NCI-H2107 treated with DMSO at 0.1 percent for 48 hours (cell line): ENCODE measurements at regions not wholly inside any gene's neighbourhood (a gene's known extent, or its start where the extent isn't known, plus 50 kb on each side); places are given as distances from the start of the nearest gene placed in this dataset.

Experiments
- DNase-seq: peaks from one replicate; lab custom pipeline; 2025; ENCODE audit not compliant: unreplicated experiment; lab: John Stamatoyannopoulos, UW

DNA sequence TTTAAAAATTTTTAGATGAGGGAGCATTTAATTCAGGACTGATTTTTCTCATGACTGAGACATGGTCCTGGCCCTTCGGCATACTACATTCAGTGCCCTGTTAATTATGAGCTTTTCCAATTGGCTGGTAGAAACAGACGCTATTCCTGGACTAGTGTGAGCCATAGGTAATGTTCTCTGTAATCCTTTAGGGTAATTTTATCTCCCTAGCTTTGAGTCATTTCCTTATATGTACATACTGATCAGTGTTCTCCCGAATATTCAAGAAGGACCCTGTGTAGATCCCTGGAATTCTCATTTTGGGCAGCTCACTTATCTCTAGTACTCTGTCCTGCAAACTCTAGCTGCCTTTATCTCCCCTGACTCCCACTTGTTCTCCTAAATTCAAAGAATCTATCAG, 92.6 kb upstream of the NPY start:
- no peak for DNase-seq

DNA sequence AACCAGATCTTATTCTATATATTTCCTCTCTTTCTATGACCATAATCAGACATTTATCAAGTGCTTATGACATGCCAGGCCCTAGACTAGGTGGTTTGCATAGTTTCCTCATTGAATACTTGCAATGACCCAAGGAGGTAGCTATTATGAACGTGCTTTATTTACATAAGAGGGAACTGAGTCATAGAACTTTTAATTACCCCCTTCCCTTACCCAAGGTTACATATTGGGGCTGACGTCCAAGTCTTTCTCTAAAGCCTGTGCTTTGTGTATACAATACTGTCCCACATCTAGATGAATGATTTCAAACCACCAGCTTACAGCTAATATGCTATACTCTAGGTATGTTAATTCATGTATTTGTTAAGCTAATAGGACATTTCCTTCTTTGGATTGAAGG, 91.9 kb upstream of the NPY start:
- no peak for DNase-seq

DNA sequence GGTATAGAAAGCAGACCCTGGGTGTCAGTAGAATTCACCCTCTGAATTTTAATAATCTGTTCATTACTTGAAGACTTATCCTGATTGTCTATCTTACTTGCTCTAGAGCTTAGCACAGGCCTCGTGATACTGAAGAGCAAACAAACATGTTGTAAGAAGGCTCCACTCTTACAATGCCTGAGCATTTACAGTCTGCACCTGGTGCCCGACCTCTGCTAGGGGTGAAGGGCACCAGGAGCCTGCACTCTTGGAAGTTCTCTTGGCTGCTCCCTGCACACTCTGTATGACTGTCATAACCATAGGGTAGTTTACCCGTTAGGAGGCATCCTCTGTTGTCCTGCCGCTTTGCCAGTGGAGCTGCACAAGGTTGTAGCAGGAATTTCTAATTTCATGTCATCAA, 91.3 kb upstream of the NPY start:
- DNase-seq = no peak

DNA sequence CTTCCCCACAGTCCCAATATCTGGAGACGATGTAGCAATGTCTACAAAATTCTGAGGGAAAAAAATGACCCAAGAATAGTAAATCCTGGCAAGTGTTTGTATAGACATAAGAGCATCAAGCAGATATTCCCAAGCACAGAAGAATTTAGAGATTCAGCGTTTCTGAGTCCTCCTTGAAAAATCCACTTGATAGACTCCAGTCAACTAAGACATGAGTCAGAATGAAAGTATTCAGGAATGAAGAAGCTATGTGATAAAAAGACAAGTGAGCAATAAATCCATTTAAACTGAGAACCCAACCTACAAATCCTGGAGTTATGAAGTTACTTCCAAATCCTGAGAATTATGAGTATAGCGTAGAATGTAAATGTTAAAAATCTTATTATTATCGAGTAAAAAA, 86.1 kb upstream of the NPY start:
- DNase-seq = no peak

DNA sequence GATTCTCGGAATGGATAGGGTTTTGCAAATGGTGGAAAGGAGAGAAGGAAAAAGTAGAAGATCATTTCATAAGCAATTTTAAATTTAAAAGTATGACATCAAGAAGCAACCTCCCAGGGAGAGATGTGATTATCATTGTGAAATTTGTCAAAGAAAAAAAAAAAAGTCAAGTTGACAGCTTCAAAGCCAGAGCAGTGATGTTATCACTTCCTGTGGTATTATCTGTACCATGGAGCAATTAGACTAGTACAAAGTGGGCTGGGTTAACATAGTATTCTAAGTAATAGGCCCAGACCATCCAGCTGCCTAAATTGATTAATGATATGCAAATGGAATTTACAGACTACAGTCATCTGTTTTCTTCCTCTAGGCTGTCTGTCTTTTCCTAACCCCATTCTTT, 84.0 kb upstream of the NPY start:
- DNase-seq = no peak

DNA sequence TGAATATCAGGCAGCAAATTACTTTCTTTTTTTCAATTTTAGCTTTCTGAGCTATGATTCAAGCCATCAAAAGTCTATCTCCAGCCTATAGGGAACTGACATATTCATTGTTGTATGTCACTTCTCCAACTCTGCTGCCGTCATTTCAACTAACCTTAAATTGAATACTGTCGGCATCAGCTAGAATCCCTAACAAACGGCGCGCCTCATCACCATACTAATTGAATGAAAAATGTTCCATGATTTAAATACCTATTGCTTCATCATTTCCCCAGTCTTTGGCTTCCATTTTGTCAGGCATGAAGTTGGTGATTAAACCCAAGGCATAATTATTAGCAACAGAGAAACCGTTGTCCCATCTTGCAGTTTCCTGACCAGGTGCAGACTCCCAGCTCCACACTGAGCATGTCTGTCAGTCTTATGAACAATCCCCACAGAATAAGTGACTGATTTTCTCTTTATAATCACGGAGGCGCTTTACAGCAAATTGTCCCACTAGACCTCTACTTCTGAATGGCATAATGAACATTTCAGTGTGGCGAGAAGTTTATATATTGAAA, 83.5 kb upstream of the NPY start:
- no peak for DNase-seq

DNA sequence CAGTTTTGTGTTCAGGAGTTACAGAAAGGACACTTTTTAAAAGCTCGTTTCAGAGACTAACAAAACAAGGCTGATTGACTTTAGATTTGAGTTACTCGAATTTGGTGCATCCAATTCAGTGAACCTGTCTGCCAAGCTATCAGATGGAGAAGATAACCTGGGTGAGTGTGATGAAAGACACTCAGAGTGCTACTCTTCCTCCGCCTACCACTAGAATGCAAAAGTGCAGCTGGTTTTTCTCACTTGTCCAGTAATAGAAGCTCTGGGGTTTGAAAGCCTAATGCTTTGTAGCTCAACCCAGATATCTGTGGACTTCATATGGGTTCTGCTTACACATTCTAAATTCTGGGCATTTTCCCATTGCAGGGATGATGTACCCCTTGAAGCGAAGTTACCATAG, 82.8 kb upstream of the NPY start:
- DNase-seq = no peak

DNA sequence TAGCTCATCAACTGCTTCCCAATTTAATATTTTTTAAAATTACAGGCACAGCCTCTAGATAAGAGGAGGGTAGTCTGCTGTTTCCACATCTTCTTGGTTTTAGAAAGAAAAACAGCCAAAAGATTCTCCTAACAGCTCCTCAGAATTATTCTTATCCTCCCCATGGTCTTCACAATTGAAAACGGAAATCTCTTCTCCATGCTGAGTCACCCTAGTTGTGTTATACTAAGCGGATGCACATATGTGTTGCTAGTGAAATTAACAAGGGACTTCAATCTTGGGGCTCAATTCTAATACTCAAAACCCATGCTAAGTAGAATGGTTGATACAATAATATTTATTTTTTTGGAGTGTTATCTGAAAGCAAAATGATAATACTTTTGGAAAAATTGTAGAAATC, 71.9 kb upstream of the NPY start:
- no peak for DNase-seq

DNA sequence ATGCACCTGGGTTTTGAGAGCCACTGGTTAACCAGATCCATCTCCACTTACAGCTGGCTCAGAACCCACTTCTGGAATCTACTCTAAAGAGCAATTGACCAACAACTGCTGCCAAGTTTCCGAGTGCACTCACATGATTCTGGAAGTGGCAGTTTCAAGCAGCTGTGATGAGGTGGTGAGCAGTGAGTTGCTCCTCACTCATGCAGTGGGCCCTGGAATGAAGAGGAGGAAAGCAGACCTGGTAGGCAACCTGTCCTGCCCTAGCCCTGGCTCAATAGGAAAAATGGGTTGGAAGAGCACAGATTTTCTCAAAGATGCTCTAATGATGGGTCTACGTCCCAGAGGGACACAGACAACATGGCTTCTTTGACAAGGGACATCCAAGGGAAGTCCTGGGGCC, 70.7 kb upstream of the NPY start:
- no peak for DNase-seq

DNA sequence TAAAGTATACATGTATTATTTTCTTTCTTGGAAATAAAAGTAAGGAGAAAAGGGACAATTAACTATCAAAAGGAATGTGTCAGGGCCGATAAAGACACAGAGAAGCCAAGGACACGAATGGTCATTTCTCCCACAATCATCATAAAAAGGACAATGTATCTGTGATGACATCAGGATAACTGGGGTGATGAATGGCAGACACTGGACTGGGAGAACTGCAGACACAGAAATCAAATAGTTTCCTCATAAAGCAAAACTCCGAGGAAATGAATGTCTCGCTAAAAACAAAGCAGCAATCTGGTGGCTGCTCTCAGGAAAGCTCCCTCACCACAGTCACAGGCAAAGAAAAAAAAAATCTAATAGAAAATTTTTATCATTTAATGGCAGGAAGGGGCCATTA, 69.3 kb upstream of the NPY start:
- DNase-seq = no peak

DNA sequence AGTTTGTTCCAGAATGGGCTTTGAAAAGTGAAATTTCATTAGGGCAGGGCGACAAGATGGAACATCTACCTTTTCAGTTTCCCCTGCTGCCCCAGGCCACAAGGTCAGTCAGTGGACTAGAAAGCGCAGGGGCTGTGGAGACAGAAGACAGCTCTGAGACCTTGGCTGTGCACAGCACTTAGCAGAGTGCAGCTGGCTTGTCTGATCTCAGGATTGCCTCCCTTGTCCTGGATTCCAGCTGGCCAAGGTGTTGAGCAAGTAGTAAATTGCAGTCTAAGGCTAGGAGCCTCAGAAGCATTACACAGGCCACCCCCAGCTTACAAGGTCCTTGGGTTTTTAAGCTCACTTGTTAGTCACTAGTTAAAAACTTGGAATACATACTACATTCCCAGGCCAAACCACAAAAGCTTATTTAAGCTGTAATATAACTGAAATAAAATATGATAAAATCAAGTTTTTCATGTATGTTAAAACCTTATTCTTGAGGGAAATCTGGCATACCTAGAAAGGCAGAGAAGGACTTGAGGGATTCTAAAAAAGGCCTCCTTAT, 67.3 kb upstream of the NPY start:
- no peak for DNase-seq

DNA sequence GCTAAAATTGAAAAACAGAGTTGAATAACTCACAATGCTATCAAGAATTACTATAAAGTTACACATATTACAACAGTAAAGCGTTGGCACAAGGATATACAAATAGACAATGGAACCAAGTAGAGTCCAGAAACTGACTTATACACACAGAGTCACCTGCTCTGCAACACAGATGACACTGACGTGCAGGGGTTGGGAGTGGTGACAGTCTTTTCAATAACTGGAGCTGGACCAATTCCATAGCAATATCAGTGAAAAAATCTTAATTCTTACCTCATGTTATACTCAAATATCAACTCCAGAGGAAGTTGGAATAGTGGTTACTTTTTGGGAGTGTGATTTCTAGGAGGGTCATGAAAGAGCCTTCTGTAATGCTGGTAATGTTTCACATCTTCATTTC, 62.5 kb upstream of the NPY start:
- no peak for DNase-seq

DNA sequence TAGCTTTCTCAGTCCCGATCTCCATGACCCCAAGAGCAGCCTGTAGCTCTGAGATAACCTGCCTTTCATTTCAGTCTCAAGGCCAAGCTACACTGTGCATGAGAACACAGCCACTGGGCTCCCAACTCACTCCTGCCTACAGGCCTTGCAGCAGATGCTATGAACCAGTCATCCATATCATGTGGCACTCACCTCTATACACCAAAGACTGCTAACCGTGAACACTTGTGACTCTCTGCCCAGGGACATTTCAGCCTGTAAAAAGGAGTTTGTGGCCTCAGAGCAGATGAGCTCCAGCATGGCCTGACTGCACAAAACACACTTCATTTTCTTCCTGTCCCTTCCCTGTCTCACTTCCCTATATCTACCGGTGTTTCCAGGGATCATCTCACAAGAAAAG, 56.9 kb upstream of the NPY start:
- DNase-seq = no peak

DNA sequence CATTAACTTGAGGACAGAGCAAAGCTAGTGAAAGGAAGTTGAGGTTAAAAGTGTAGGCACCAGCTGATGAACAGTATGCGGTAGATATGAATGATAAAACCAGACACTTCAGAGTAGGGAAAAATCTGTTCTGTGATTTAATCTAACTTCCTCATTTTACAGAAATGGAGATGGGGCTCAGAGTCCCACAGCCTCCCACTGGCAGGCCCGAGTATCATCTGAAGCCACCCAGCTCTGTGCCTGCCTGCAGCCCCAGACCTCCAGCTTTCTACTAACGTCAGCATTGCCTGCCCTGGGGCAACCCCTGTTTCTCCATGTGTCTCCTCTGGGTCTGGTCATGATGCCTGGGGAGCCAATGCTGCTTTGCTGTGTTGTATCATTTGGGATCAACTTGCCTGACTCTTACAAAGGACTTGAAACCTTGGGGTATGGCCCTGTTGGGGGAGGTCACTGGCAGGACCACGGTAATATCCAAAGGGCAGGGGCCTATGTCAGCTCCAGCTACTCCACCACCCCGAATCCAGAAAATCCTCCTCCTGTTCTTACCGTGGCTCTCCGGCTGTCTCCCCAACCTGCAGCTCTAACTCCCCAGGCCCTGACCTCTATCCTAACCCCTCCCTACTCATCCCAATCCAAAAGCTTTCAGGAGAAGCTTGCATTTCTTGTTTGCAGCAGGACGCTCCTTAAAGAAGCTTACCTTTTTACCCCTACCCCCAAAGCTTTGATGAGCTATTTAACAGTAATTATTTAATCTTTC, 56.2 kb upstream of the NPY start:
- no peak for DNase-seq

DNA sequence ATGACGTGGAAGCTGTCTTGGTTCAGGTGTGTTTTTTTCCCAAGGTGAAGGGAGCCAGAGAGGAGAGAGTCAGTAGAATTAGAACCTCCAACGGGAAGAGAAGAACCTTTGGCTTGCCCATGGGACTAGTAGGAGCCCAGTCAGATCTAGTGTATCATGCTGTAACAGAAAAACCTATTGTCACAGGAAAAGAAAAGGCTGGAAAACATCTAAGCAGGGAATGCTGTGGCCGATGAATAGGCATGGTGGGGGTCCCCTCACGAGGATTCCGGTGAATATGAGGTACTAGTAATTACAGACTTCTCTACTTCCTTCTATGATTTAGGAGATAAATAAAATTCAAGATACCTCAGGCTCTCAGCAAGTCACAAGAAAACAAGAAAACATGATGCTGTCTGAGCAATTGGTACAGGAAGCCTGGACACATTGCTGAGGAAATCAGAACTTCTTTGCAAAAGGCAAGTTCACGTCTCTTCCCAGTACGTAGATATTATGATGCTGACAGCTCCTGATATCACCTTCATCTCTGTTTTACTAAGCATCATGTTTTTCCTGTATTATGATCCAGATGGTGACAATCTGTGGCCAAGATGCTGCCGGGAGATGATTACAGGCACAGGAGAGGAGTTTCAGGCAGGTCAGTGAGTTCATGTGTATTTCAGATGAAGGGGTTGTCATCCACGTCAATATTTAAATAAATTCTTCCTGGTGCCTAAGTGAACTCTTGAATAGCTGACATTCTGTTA, 54.3 kb upstream of the NPY start:
- no peak for DNase-seq

DNA sequence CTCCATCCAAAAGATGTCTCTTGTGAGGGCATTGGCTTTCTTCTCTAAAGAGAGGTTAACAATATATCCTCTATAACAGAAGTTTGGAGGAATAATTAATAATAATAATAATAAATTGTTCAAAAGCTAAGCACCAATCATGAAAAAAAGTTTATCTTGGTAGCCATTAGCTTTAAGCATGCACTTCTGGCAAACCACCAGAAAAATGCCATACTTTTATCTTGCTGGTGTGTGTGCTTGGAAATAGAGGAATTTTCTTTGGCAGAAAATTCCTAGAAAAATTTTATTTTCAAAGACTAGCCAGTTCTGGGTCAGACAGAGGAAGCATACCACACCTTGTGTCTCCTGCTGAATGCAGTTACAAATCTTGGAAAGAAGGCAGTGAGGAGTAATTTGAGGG, 52.5 kb upstream of the NPY start:
- no peak for DNase-seq

DNA sequence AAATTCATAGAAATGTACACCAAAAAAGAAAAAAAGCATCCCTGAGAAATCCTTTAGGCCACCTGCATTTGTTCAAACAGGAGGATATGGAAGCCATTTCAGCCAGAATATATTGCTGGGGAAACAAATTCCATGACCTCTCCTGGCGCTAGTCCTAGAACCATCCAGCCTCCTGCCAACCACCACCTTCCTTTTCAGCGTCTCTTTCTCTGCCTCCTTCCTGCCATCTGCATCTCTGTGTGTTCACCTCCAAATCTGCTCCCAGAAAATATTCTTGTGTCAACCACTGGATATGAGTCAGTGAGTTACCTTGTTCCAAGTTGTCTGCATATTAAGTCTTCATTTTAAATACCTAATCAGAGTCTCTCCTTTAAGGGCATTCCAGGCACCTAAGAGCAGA, 50.6 kb upstream of the NPY start:
- DNase-seq = no peak
